ENCODE measurements at regions not wholly inside any gene's neighbourhood (a gene's known extent, or its start where the extent isn't known, plus 50 kb on each side); places are given as distances from the start of the nearest gene placed in this dataset.

- H3K4me3 ChIP-seq (ENCODE audit: control insufficient read depth, low read depth, low read length) = no peak overlapping the region
- TF ChIP-seq CTCF (IDR thresholded peaks at IDR 0.05; ENCODE audit: control insufficient read depth, insufficient read depth, low read depth, low read length, missing control alignments) = no peak
- DNase-seq (ENCODE audit: low read depth) = no peak
These were observed 326.5 kb upstream of the PROX1 start for GRCh38 chr1:213661302-213661701.

GRCh38 chr1:213666113-213666512, 321.7 kb upstream of the PROX1 start:
- H3K4me3 ChIP-seq (ENCODE audit: control insufficient read depth, low read depth, low read length) = no peak overlapping the region
- no peak for DNase-seq (ENCODE audit: low read depth)
- no peak for TF ChIP-seq CTCF (IDR thresholded peaks at IDR 0.05; ENCODE audit: control insufficient read depth, insufficient read depth, low read depth, low read length, missing control alignments)

- no peak for TF ChIP-seq CTCF (IDR thresholded peaks at IDR 0.05; ENCODE audit: control insufficient read depth, insufficient read depth, low read depth, low read length, missing control alignments)
- no peak overlapping the region for H3K4me3 ChIP-seq (ENCODE audit: control insufficient read depth, low read depth, low read length)
- no peak for DNase-seq (ENCODE audit: low read depth)
These were observed 320.9 kb upstream of the PROX1 start for GRCh38 chr1:213666922-213667321.

GRCh38 chr1:213669512-213669911, 318.3 kb upstream of the PROX1 start:
- DNase-seq (ENCODE audit: low read depth) = no peak
- no peak overlapping the region for H3K4me3 ChIP-seq (ENCODE audit: control insufficient read depth, low read depth, low read length)
- TF ChIP-seq CTCF (IDR thresholded peaks at IDR 0.05; ENCODE audit: control insufficient read depth, insufficient read depth, low read depth, low read length, missing control alignments) = no peak

- no peak overlapping the region for H3K4me3 ChIP-seq (ENCODE audit: control insufficient read depth, low read depth, low read length)
- DNase-seq (ENCODE audit: low read depth) = no peak
- TF ChIP-seq CTCF (IDR thresholded peaks at IDR 0.05; ENCODE audit: control insufficient read depth, insufficient read depth, low read depth, low read length, missing control alignments) = no peak
These were observed 317.6 kb upstream of the PROX1 start for GRCh38 chr1:213669964-213670691.

GRCh38 chr1:213670692-213671023, 317.1 kb upstream of the PROX1 start:
- no peak overlapping the region for H3K4me3 ChIP-seq (ENCODE audit: control insufficient read depth, low read depth, low read length)

More at GRCh38 chr1:213670692-213671023, 317.1 kb upstream of the PROX1 start:
- TF ChIP-seq CTCF (IDR thresholded peaks at IDR 0.05; ENCODE audit: control insufficient read depth, insufficient read depth, low read depth, low read length, missing control alignments) = no peak
- DNase-seq (ENCODE audit: low read depth) = no peak

All from AG09309 (cell line).